ENCODE measurements at regions not wholly inside any gene's neighbourhood (a gene's known extent, or its start where the extent isn't known, plus 50 kb on each side); places are given as distances from the start of the nearest gene placed in this dataset.

DNA sequence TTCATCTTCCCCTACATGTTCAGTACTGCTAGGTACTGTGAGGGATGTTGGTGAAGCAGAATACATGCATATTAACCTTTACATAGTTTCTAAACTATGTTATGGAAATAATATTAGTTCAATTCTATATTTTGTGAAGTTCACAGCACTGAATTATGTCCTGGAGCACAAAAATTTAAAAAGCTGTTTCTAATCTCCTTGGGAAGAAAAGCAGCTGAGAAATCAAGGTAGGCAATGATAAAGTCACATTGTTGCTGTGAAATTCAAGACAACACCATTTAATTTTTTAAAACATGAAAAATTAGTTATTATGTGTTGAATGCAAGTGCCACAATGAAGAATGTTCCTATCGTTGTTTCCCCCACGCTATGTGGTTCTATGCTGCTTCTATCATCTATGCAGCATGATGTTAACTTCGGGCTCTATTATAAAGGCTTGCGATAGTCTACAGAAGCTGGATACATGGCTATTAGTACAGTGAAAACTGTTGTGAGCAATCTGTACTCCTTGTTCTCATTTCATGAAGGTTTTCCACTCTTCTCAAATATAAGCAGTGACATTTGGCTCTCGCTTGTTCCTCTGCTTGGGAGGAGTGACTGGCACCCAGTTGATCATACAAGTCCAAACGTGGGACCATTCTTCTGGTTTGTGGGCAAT lies 164.3 kb downstream of the AASDHPPT start:
- intact Hi-C loops (cut with DNase I) = no loop called here
- Histone ChIP-seq H3K4me1 (ENCODE audit: control insufficient read depth in 2 of 3, insufficient read depth in 2 of 3, low read depth in 1 of 3, low read length in 3 of 3) (no peaks in the 10 kb centered on the region), H3K9ac (ENCODE audit: low read length in 3 of 3) (no peak overlapping the region), H3K9me3 (ENCODE audit: control insufficient read depth in 2 of 3, insufficient read depth in 1 of 3, low read length in 3 of 3) (peaks cover 0 to 3% (median 0%) of the 10 kb centered on the region in 3 donors), H3K27ac (ENCODE audit: low read depth in 2 of 2, low read length in 2 of 2) (no peak overlapping the region), H3K4me3 (ENCODE audit: low read length in 3 of 3) (no peak overlapping the region), H3K36me3 (ENCODE audit: control insufficient read depth in 2 of 3, insufficient read depth in 3 of 3, low read length in 3 of 3) (no peaks in the 10 kb centered on the region), H3K27me3 (ENCODE audit: control insufficient read depth, insufficient read depth, low read length) (no peaks in the 10 kb centered on the region)
- TF ChIP-seq CTCF (IDR thresholded peaks at IDR 0.05; ENCODE audit: borderline replicate concordance, extremely low read depth, insufficient read depth) = no peak
- DNase-seq (no peak), FAIRE-seq (no peak)

DNA sequence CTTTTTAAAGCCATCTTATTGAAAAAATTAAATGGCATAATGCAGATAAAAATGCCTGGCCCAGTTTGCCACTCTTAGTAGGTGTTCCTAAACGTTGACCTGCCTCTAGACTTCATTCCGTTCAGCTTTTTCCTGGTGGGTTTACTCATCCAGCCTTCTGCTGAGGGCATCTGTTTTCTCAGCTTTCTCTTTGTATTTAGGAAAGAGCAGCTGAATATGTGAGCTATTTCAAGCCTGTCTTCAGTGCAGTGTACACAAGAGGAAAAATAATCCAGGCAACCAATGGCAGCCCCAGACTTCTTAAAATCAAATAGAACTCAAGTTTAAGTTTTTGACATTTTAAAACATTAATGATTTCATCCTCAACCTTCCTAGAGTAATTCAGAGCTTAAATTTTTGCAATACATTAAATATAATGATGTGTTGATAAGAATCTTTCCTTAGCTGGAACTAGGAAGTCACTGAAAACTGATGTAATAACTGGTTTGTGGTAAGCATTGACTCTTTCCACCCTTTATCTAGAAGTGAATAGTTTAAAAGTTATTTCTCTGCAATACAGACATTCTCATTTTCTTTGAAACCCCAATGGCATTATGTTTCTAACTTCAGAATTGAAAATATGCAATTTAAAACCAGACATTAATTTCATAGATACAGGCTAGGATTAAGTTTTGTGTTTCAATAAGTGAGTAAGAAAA lies 165.4 kb downstream of the AASDHPPT start:
- Histone ChIP-seq H3K4me1 (ENCODE audit: control insufficient read depth in 2 of 3, insufficient read depth in 2 of 3, low read depth in 1 of 3, low read length in 3 of 3) (no peaks in the 10 kb centered on the region), H3K27me3 (ENCODE audit: control insufficient read depth, insufficient read depth, low read length) (no peaks in the 10 kb centered on the region), H3K9me3 (ENCODE audit: control insufficient read depth in 2 of 3, insufficient read depth in 1 of 3, low read length in 3 of 3) (peaks cover 0 to 9% (median 0%) of the 10 kb centered on the region in 3 donors), H3K4me3 (ENCODE audit: low read length in 3 of 3) (no peak overlapping the region), H3K27ac (ENCODE audit: low read depth in 2 of 2, low read length in 2 of 2) (no peak overlapping the region), H3K36me3 (ENCODE audit: control insufficient read depth in 2 of 3, insufficient read depth in 3 of 3, low read length in 3 of 3) (no peaks in the 10 kb centered on the region), H3K9ac (ENCODE audit: low read length in 3 of 3) (no peak overlapping the region)
- intact Hi-C loops (cut with DNase I) = no loop called here
- TF ChIP-seq CTCF (IDR thresholded peaks at IDR 0.05; ENCODE audit: borderline replicate concordance, extremely low read depth, insufficient read depth) = no peak
- no peak for DNase-seq
- FAIRE-seq = no peak

DNA sequence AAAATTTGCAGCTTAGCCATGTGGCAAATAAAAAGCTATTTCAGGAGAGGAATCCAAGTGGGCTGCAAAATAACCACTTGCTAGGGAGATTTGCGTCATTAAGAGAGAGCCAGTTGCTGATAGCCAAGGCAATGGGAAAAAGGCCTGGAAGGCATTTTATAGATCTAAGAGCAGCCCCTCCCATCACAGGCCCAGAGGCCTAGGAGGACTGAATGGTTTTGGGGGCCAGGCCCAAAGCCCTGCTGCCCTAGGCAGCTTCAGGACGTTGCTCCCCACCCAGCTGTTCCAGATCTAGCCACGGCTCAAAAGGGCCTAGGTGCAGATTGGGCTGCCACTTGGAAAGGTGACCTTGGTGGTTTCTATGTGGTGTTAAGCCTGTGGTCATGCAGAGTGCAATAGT lies 169.0 kb downstream of the AASDHPPT start:
- DNase-seq (no peak), FAIRE-seq (no peak)
- Histone ChIP-seq H3K27ac (ENCODE audit: low read depth in 2 of 2, low read length in 2 of 2) (no peak overlapping the region), H3K4me3 (ENCODE audit: low read length in 3 of 3) (no peak overlapping the region), H3K9me3 (ENCODE audit: control insufficient read depth in 2 of 3, insufficient read depth in 1 of 3, low read length in 3 of 3) (peaks cover 0 to 9% (median 0%) of the 10 kb centered on the region in 3 donors), H3K4me1 (ENCODE audit: control insufficient read depth in 2 of 3, insufficient read depth in 2 of 3, low read depth in 1 of 3, low read length in 3 of 3) (no peaks in the 10 kb centered on the region), H3K9ac (ENCODE audit: low read length in 3 of 3) (no peak overlapping the region), H3K36me3 (ENCODE audit: control insufficient read depth in 2 of 3, insufficient read depth in 3 of 3, low read length in 3 of 3) (no peaks in the 10 kb centered on the region), H3K27me3 (ENCODE audit: control insufficient read depth, insufficient read depth, low read length) (no peaks in the 10 kb centered on the region)
- TF ChIP-seq CTCF (IDR thresholded peaks at IDR 0.05; ENCODE audit: borderline replicate concordance, extremely low read depth, insufficient read depth) = no peak
- intact Hi-C loops (cut with DNase I) = no loop called here

All from kidney (tissue), 13 donors.